Motor neuron (in vitro differentiated cells): ENCODE measurements at regions not wholly inside any gene's neighbourhood (a gene's known extent, or its start where the extent isn't known, plus 50 kb on each side); places are given as distances from the start of the nearest gene placed in this dataset.
A peak's percentile ranks its signal among the peaks of the same experiment; 100 is the strongest.

Experiments
- ATAC-seq, 8 experiments: fragments of 200-7000 bp; cut with Tn5 transposase; replicated peaks in 6 of 8; 2 replicates each; pipeline ENCODE4 v1.8.0; 2021; ENCODE audit warnings: mild to moderate bottlenecking in 8 of 8, moderate library complexity in 8 of 8
- H3K27ac ChIP-seq, 2 donors: fragments of 250-450 bp; sonication (Bioruptor Pico); 2 replicates each; pipeline ENCODE4 v1.9.0; 2021; ENCODE audit warnings: antibody characterized with exemption in 2 of 2, mild to moderate bottlenecking in 2 of 2, moderate library complexity in 1 of 2
- H3K4me1 ChIP-seq, 2 donors: fragments of 250-450 bp; sonication (Bioruptor Pico); replicated peaks in 1 of 2; 2 replicates each; pipeline ENCODE4 v1.6.1; 2021; ENCODE audit warnings: antibody characterized with exemption in 2 of 2, mild to moderate bottlenecking in 2 of 2, moderate library complexity in 1 of 2
- H3K4me3 ChIP-seq, 5 donors: fragments of 250-450 bp; sonication (Bioruptor Pico); 2 replicates each; pipeline ENCODE4 v1.9.0; 2021; ENCODE audit warnings: antibody characterized with exemption in 5 of 5, mild to moderate bottlenecking in 5 of 5, moderate library complexity in 4 of 5
- WGBS, 10 experiments: fragments of 450-650 bp; shearing (Covaris generic); methylation state at CpG; one replicate each; pipeline ENCODE4 v1.0.0; 2022; 5-methylcytosine and 5-hydroxymethylcytosine counted together
- in situ Hi-C, 9 experiments: fragments of 400-800 bp; cut with MboI; loops; one replicate each; pipeline ENCODE4 v1.15.0; 2021; ENCODE audit warnings: low sequenced_read_pairs in 9 of 9, low pct_unique_long_range_greater_than_20kb in 2 of 9; ENCODE audit not compliant: unreplicated experiment in 9 of 9

DNA sequence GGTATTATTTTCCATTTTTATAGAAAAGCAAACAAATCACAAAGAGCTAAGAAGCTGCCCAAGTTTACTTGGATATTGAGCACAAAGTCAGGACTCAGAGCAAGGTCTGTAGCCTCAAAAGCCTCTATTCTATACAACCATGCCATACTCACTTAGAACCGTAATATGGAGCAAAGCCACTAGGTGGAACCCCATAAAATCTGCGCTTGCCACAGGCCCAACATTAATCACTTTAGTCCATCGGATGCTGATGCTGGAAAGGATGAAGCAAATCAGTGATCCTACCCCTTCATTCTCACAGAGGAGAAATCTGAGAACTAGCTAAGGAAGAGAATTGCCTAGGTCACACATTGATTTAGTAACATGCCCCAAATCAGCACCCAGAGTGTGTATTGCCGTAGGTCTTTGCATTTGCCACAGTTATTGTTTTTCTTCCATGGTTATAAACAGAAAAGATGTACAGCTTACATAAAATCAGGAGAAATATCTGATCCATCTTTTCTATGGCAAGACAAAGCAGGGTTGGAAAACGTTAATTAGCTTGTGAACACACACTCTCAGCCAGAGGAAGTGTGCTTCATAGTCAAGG lies 56.7 kb upstream of the RAB38 start:
- peak in 4 of 8 experiments; percentile 53 to 90 (median 76) for ATAC-seq
- Histone ChIP-seq H3K27ac (no peak overlapping the region), H3K4me1 (no peaks in the 10 kb centered on the region), H3K4me3 (no peak overlapping the region)
- WGBS, 10 experiments: 13 to 75% (median 59%) methylated on average over 1 to 5 of the region's 5 CpGs
- in situ Hi-C loops: no loop called here

DNA sequence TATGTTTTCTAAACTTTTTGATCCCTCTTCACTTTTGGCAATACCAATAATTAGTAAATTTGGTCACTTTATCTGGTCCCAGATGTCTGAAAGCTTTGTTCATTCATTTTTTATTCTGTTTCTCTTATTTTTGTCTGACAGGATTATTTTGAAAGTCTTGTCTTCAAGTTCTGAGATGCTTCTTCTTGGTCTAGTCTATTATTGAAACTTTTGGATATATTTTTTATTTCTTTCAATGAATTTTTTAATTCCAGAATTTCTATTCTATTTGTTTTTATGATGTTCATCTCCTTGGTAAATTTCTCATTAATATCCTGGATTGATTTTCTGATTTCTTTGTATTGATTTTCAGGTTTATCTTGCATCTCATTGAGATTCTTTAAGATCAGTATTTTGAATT lies 54.1 kb upstream of the RAB38 start:
- no peak overlapping the region for H3K4me3 ChIP-seq
- H3K27ac ChIP-seq: no peak overlapping the region
- in situ Hi-C loops: no loop called here
- ATAC-seq: no peak
- H3K4me1 ChIP-seq: no peaks in the 10 kb centered on the region
